Endothelial cell of umbilical vein (primary cell): ENCODE measurements at regions not wholly inside any gene's neighbourhood (a gene's known extent, or its start where the extent isn't known, plus 50 kb on each side); places are given as distances from the start of the nearest gene placed in this dataset.

Experiments used
- BruUV-seq: library from RNA; stranded (reverse); fragments of 400-500 nt; replicated peaks from 2 replicates; lab custom pipeline; 2021; lab: Mats Ljungman, UMichigan
- CTCF ChIA-PET: fragments of 300-600, 350-600 bp; sonication (Branson Sonifier 250); formaldehyde crosslinking; loops from one replicate; lab custom pipeline; 2021; ENCODE audit warnings: antibody characterized with exemption, inconsistent platforms; lab: Charles Lee
- POLR2A ChIA-PET: fragments of 300-600, 350-600 bp; sonication (Branson Sonifier 250); formaldehyde crosslinking; loops from one replicate; lab custom pipeline; 2021; ENCODE audit warnings: antibody characterized with exemption, inconsistent platforms; lab: Charles Lee
- DNase-seq: peaks from one replicate; pipeline ENCODE4 v3.0.0-alpha.2; 2011; ENCODE audit warnings: low read depth, low spot score
- FAIRE-seq: peaks from 2 replicates; lab custom pipeline; 2011; peaks lifted over from hg19 to GRCh38; lab: Jason Lieb, UNC
- H2AFZ ChIP-seq: 2 replicates; pipeline ENCODE4 v1.6.0; 2012; ENCODE audit warnings: low read depth, low read length, control low read depth, inconsistent platforms
- H3K27ac ChIP-seq: 2 replicates; pipeline ENCODE4 v1.5.1; 2011; ENCODE audit warnings: low read depth, mild to moderate bottlenecking, control low read depth, low read length, moderate library complexity; ENCODE audit not compliant: insufficient read depth
- H3K27me3 ChIP-seq, 2 experiments: 2 replicates each; pipeline versions ENCODE4 v1.6.0 to v1.6.1; 2011; ENCODE audit warnings: low read length in 2 of 2, mixed read lengths in 1 of 2; ENCODE audit not compliant: control insufficient read depth in 2 of 2, insufficient read depth in 2 of 2
- H3K36me3 ChIP-seq, 2 experiments: 2 replicates in 1 of 2; 3 replicates in 1 of 2; pipeline ENCODE4 v1.5.1; 2011; ENCODE audit warnings: low read length in 2 of 2, mild to moderate bottlenecking in 1 of 2, moderate library complexity in 1 of 2; ENCODE audit not compliant: control insufficient read depth in 2 of 2, insufficient read depth in 2 of 2; ENCODE audit errors: extremely low read depth in 1 of 2
- H3K4me1 ChIP-seq: 3 replicates; pipeline ENCODE4 v1.5.1; 2011; ENCODE audit warnings: mild to moderate bottlenecking, low read length; ENCODE audit not compliant: control insufficient read depth, insufficient read depth; ENCODE audit errors: extremely low read depth
- H3K4me2 ChIP-seq: 2 replicates; pipeline ENCODE4 v1.6.1; 2011; ENCODE audit warnings: low read length, control low read depth, mixed read lengths; ENCODE audit not compliant: insufficient read depth
- H3K4me3 ChIP-seq, 3 experiments: fragments of 200-600 bp in 1 of 3; sonication (generic), shearing (Covaris generic) in 1 of 3; replicated peaks in 1 of 3; 2 replicates each; pipeline ENCODE4 v1.5.1; 2011 to 2016; ENCODE audit warnings: control low read depth in 3 of 3, low read length in 3 of 3, mild to moderate bottlenecking in 2 of 3, inconsistent platforms in 1 of 3, low read depth in 1 of 3, moderate library complexity in 1 of 3; ENCODE audit not compliant: insufficient read depth in 1 of 3
- H3K79me2 ChIP-seq: 2 replicates; pipeline ENCODE4 v1.6.0; 2012; ENCODE audit warnings: low read length, inconsistent platforms; ENCODE audit not compliant: control insufficient read depth, insufficient read depth
- H3K9ac ChIP-seq: replicated peaks from 2 replicates; pipeline ENCODE3; 2011; ENCODE audit warnings: low read length, control low read depth; ENCODE audit not compliant: insufficient read depth; ENCODE audit errors: extremely low read depth
- H3K9me1 ChIP-seq: replicated peaks from 3 replicates; pipeline ENCODE4 v1.6.0; 2011; ENCODE audit warnings: mild to moderate bottlenecking, low read length; ENCODE audit not compliant: control insufficient read depth, insufficient read depth; ENCODE audit errors: extremely low read depth
- H3K9me3 ChIP-seq: replicated peaks from 2 replicates; pipeline ENCODE4 v1.5.1; 2012; ENCODE audit warnings: low read length, inconsistent platforms; ENCODE audit not compliant: control insufficient read depth, insufficient read depth
- H4K20me1 ChIP-seq: replicated peaks from 2 replicates; pipeline ENCODE3; 2011; ENCODE audit warnings: mild to moderate bottlenecking, low read length; ENCODE audit not compliant: control insufficient read depth, insufficient read depth; ENCODE audit errors: extremely low read depth
- EZH2 ChIP-seq: IDR thresholded peaks from 2 replicates; pipeline ENCODE4 v1.6.1; 2012; ENCODE audit warnings: borderline replicate concordance, low read depth, mild to moderate bottlenecking, moderate library complexity, low read length, inconsistent platforms; ENCODE audit not compliant: severe bottlenecking
- FOS ChIP-seq: IDR thresholded peaks from 2 replicates; pipeline ENCODE4 v1.6.1; 2011; ENCODE audit warnings: mild to moderate bottlenecking, low read length, moderate library complexity, borderline replicate concordance; ENCODE audit not compliant: insufficient read depth
- GATA2 ChIP-seq: IDR thresholded peaks from 2 replicates; pipeline ENCODE4 v1.7.0; 2011; ENCODE audit warnings: low read depth, mild to moderate bottlenecking, moderate library complexity, mixed read lengths, low read length; ENCODE audit not compliant: insufficient read length, insufficient read depth
- JUN ChIP-seq: IDR thresholded peaks from 2 replicates; pipeline ENCODE4 v1.6.1; 2011; ENCODE audit warnings: borderline replicate concordance, low read depth; ENCODE audit not compliant: insufficient read length, insufficient read depth
- MYC ChIP-seq: IDR thresholded peaks from one replicate; pipeline ENCODE4 v1.6.1; 2011; ENCODE audit warnings: mild to moderate bottlenecking, low read depth, low read length
- POLR2A ChIP-seq: IDR thresholded peaks from 2 replicates; pipeline ENCODE4 v1.6.1; 2012; ENCODE audit warnings: low read depth, mild to moderate bottlenecking, control low read depth, low read length
- POLR2AphosphoS5 ChIP-seq: IDR thresholded peaks from 2 replicates; pipeline ENCODE4 v1.6.1; 2012; ENCODE audit warnings: low read depth, mild to moderate bottlenecking, control low read depth, low read length, moderate library complexity; ENCODE audit not compliant: insufficient read depth
- dilution Hi-C: fragments of 300-500 bp; cut with MboI; formaldehyde crosslinking; loops from one replicate; pipeline ENCODE4 v1.15.0; 2019; ENCODE audit warnings: low sequenced_read_pairs; ENCODE audit not compliant: extremely low pct_ligation_motif_present
- intact Hi-C: fragments of 100-400 bp; cut with micrococcal nuclease; formaldehyde crosslinking; loops from one replicate; pipeline ENCODE4 v1.10.0; 2022
- TF ChIP-seq, protein P1 (sequence below), 2 donors: IDR thresholded peaks; 1 replicate in 1 of 2; 2 replicates in 1 of 2; pipeline ENCODE4 v1.5.1; 2011; ENCODE audit warnings: low read length in 2 of 2, mild to moderate bottlenecking in 2 of 2, moderate library complexity in 2 of 2, control low read depth in 1 of 2, inconsistent platforms in 1 of 2, low read depth in 1 of 2; ENCODE audit not compliant: insufficient read depth in 1 of 2; ENCODE audit errors: extremely low read depth in 1 of 2
- TF ChIP-seq, protein P2 (sequence below): IDR thresholded peaks from 2 replicates; pipeline ENCODE4 v1.6.1; 2011; ENCODE audit not compliant: insufficient read depth, insufficient read length

DNA sequence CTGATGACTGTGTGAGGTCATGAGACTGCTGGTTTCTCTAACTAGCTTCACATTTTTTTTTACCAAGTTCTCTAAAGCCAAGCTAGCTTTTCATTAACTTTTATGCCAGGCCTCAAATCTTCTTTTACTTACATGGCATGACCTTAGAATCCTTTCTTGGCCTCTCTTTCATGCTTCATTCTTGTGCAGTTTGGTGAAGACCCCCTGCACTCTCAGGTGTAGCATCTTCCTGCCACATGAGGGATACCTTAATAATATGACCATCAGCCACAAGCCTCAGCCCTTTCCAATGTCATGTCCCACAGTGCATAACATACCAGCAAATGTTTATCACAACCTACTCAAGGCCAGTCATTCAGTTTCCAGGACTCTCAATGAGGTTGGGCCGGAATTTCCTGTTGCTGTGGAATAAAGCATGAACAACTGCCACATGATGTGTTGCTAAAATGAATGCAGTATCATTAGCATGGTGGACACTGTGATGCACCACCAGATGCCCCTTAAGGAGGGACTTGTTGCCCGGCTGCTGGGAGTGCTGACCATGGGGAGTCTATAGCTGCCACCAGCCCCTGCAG is 72.2 kb downstream of the RIN2 start:
- POLR2A ChIA-PET = no interaction called here
- CTCF ChIA-PET = interaction anchor here (3.4 kb wide), 1 partner anchor 45 kb away, joined by 37 read pairs; no protein-coding TSS in a partner anchor
- DNase-seq (peak; percentile 59), FAIRE-seq (peak; percentile 44)
- Histone ChIP-seq H3K4me3 (no peak overlapping the region), H3K36me3 (no peaks in the 10 kb centered on the region), H3K4me2 (no peak overlapping the region), H3K9me1 (no peaks in the 10 kb centered on the region), H4K20me1 (no peaks in the 10 kb centered on the region), H3K27me3 (no peaks in the 10 kb centered on the region), H3K79me2 (no peaks in the 10 kb centered on the region), H3K9me3 (no peaks in the 10 kb centered on the region), H3K27ac (no peak overlapping the region), H2AFZ (no peak overlapping the region), H3K4me1 (peaks cover 20% of the 10 kb centered on the region), H3K9ac (no peak overlapping the region)
- intact Hi-C loops (loop anchor here (1.0 kb wide), 1 partner anchor 10 kb away; no protein-coding TSS in a partner anchor), dilution Hi-C loops (no loop called here)
- BruUV-seq = no TSS peak
- TF ChIP-seq JUN (no peak), EZH2 (no peak), FOS (no peak), MYC (no peak), POLR2AphosphoS5 (no peak), GATA2 (no peak), POLR2A (no peak)
- TF ChIP-seq, protein P1, sequence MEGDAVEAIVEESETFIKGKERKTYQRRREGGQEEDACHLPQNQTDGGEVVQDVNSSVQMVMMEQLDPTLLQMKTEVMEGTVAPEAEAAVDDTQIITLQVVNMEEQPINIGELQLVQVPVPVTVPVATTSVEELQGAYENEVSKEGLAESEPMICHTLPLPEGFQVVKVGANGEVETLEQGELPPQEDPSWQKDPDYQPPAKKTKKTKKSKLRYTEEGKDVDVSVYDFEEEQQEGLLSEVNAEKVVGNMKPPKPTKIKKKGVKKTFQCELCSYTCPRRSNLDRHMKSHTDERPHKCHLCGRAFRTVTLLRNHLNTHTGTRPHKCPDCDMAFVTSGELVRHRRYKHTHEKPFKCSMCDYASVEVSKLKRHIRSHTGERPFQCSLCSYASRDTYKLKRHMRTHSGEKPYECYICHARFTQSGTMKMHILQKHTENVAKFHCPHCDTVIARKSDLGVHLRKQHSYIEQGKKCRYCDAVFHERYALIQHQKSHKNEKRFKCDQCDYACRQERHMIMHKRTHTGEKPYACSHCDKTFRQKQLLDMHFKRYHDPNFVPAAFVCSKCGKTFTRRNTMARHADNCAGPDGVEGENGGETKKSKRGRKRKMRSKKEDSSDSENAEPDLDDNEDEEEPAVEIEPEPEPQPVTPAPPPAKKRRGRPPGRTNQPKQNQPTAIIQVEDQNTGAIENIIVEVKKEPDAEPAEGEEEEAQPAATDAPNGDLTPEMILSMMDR (IDR thresholded peaks at IDR 0.05; ENCODE audit: extremely low read depth in 1 of 2, insufficient read depth in 1 of 2, low read depth in 1 of 2, low read length in 2 of 2) = no peak
- TF ChIP-seq, protein P2, sequence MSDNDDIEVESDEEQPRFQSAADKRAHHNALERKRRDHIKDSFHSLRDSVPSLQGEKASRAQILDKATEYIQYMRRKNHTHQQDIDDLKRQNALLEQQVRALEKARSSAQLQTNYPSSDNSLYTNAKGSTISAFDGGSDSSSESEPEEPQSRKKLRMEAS = no peak
